GM12878 (cell line): ENCODE measurements at regions not wholly inside any gene's neighbourhood (a gene's known extent, or its start where the extent isn't known, plus 50 kb on each side); places are given as distances from the start of the nearest gene placed in this dataset.

ENCODE experiments used
- CHD4 ChIP-seq: fragments of 200-600 bp; sonication (generic); IDR thresholded peaks from 2 replicates; pipeline ENCODE4 v1.6.1; 2016; ENCODE audit warnings: mild to moderate bottlenecking
- POLR2AphosphoS5 ChIP-seq: IDR thresholded peaks from 2 replicates; pipeline ENCODE4 v1.6.1; 2011; ENCODE audit warnings: mild to moderate bottlenecking, low read length, inconsistent platforms
- TBL1XR1 ChIP-seq: IDR thresholded peaks from 2 replicates; pipeline ENCODE4 v1.6.1; 2012; ENCODE audit warnings: low read depth, low read length, improper control_type of control experiment
- TF ChIP-seq, protein P1 (sequence below), 3 experiments: IDR thresholded peaks in 2 of 3; conservative IDR thresholded peaks in 1 of 3; 2 replicates each; pipeline ENCODE4 v1.5.1; 2011; ENCODE audit warnings: low read depth in 3 of 3, low read length in 3 of 3, mild to moderate bottlenecking in 3 of 3, control low read depth in 2 of 3, moderate library complexity in 2 of 3, inconsistent platforms in 1 of 3, mixed read lengths in 1 of 3; ENCODE audit not compliant: control insufficient read depth in 2 of 3, insufficient read depth in 1 of 3; ENCODE audit errors: extremely low read depth in 1 of 3

DNA sequence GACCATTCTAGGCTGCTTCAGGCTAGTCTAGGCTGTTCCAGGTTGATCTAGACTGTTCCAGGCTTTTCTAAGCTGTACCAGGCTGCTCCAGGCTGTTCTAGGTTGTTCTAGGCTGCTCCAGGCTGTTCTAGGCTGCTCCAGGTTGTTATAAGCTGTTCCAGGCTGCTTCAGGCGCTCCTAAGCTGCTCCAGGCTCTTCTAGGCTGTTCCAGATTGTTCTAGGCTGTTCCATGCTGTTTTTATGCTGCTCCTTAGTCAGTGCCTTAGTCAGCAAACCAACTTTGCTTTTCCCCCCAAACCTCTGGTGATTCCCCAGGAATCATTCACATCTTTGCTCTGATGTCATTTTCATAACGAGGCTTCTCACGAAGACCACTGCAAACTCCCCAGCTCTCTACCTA lies 171.4 kb upstream of the GALNT2 start:
- TF ChIP-seq TBL1XR1 (no peak), POLR2AphosphoS5 (no peak), CHD4 (no peak)
- TF ChIP-seq, protein P1, sequence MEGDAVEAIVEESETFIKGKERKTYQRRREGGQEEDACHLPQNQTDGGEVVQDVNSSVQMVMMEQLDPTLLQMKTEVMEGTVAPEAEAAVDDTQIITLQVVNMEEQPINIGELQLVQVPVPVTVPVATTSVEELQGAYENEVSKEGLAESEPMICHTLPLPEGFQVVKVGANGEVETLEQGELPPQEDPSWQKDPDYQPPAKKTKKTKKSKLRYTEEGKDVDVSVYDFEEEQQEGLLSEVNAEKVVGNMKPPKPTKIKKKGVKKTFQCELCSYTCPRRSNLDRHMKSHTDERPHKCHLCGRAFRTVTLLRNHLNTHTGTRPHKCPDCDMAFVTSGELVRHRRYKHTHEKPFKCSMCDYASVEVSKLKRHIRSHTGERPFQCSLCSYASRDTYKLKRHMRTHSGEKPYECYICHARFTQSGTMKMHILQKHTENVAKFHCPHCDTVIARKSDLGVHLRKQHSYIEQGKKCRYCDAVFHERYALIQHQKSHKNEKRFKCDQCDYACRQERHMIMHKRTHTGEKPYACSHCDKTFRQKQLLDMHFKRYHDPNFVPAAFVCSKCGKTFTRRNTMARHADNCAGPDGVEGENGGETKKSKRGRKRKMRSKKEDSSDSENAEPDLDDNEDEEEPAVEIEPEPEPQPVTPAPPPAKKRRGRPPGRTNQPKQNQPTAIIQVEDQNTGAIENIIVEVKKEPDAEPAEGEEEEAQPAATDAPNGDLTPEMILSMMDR (IDR thresholded peaks at IDR 0.05 in 2 of 3, conservative IDR thresholded peaks at IDR 0.05 in 1 of 3; ENCODE audit: control insufficient read depth in 2 of 3, extremely low read depth in 1 of 3, insufficient read depth in 1 of 3, low read depth in 3 of 3, low read length in 3 of 3): no peak
